ENCODE measurements at regions not wholly inside any gene's neighbourhood (a gene's known extent, or its start where the extent isn't known, plus 50 kb on each side); places are given as distances from the start of the nearest gene placed in this dataset.

DNA sequence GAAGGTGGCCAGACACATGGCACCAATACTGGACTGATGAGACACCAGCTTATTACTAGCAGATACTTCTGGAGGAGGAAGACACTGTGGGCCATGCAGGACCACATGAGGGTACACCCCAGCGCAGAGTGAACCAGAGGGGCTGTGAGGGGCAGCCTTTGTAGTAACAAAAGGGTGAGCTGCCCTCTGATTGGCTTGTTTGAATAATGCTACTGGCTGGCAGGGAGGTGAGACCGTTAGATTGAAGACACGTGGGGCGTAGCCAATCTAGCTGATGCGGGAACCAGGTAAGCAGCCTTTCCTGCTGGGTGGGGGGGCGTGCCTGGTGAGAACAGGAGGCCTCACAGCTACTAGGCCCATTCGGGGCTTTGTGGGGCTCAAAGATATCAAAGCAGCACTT is 102.8 kb upstream of the SEC14L1 start:
- H3K4me1 Mint-ChIP-seq (ENCODE audit: unreplicated experiment): no peaks in the 10 kb centered on the region
- no peak overlapping the region for H3K27ac Mint-ChIP-seq (ENCODE audit: unreplicated experiment)
- no peak overlapping the region for H3K4me3 Mint-ChIP-seq (ENCODE audit: unreplicated experiment)
- peaks cover 28% of the 10 kb centered on the region for H3K27me3 Mint-ChIP-seq (ENCODE audit: unreplicated experiment)
- TF ChIP-seq, protein P1, sequence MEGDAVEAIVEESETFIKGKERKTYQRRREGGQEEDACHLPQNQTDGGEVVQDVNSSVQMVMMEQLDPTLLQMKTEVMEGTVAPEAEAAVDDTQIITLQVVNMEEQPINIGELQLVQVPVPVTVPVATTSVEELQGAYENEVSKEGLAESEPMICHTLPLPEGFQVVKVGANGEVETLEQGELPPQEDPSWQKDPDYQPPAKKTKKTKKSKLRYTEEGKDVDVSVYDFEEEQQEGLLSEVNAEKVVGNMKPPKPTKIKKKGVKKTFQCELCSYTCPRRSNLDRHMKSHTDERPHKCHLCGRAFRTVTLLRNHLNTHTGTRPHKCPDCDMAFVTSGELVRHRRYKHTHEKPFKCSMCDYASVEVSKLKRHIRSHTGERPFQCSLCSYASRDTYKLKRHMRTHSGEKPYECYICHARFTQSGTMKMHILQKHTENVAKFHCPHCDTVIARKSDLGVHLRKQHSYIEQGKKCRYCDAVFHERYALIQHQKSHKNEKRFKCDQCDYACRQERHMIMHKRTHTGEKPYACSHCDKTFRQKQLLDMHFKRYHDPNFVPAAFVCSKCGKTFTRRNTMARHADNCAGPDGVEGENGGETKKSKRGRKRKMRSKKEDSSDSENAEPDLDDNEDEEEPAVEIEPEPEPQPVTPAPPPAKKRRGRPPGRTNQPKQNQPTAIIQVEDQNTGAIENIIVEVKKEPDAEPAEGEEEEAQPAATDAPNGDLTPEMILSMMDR (IDR thresholded peaks at IDR 0.05): no peak
- H3K36me3 Mint-ChIP-seq (ENCODE audit: unreplicated experiment): no peaks in the 10 kb centered on the region
- H3K9me3 Mint-ChIP-seq (ENCODE audit: unreplicated experiment): no peaks in the 10 kb centered on the region
- DNase-seq (ENCODE audit: extremely low spot score, unreplicated experiment): no peak

DNA sequence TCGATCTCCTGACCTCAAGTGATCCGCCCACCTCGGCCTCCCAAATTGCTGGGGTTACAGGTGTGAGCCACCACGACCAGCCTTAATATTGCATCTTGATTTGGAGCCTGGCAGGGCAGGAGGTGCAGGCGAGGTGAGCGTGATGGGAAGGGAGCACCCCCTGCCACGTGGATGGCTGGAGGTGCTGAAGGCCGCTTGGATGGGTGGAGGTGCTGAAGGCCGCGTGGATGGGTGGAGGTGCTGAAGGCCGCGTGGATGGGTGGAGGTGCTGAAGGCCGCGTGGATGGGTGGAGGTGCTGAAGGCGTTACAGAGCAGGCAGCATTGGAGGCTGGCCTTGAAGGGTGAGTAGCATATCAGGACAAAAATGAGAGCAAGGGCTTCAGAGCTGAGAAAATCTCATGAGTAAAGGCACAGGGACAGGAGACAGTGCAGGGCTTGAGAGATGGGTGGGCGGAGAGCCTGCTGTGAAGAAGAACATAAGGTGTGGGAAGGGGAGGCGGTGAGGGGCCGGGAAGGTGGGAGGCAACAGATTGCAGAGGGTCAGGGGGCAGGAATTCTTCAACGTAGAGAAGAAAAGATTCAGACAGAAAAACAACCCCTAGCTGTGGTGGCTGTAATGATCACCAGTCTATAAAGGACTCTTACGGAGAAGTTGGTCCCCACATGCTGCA is 101.7 kb upstream of the SEC14L1 start:
- no peak overlapping the region for H3K27ac Mint-ChIP-seq (ENCODE audit: unreplicated experiment)
- H3K9me3 Mint-ChIP-seq (ENCODE audit: unreplicated experiment): no peaks in the 10 kb centered on the region
- no peaks in the 10 kb centered on the region for H3K36me3 Mint-ChIP-seq (ENCODE audit: unreplicated experiment)
- peaks cover 21% of the 10 kb centered on the region for H3K27me3 Mint-ChIP-seq (ENCODE audit: unreplicated experiment)
- no peak overlapping the region for H3K4me3 Mint-ChIP-seq (ENCODE audit: unreplicated experiment)
- no peak for DNase-seq (ENCODE audit: extremely low spot score, unreplicated experiment)
- TF ChIP-seq, protein P1 (IDR thresholded peaks at IDR 0.05): no peak
- H3K4me1 Mint-ChIP-seq (ENCODE audit: unreplicated experiment): no peaks in the 10 kb centered on the region

DNA sequence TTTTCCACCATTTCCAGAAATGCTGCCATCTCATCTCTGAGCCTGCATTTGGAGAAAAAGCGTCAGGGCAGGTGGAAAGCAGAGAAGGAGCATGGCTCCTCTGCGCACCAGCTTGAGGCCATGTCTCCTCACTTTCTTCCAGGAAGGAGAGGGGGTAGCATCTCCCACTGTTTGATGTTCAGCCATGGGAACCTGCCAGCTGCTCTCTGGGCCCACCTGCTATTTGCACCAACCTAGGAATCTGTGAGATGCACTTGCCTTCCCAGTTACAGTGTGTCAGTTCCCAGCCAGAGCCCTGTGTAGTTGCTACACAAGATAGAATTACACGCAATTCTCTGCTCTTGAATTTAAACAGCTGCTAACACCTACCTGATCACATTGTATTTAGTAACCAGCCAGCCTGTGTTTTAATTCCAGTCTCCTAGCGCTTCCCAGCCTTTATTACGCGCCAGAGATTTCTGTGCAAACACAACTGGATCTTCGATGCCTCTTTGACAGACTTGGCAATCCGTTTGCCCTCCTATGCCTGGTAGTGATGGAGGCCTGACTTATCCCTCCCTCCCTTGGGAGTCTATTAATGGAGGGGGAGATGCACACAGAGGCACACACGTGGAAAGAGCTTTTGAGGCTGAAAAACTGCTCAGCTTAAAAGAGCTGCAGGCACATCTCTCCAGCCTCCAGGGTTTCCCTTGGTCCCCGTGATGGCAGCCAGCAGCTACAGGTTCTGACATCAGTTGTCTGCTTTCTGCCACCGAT is 98.1 kb upstream of the SEC14L1 start:
- TF ChIP-seq, protein P1 (IDR thresholded peaks at IDR 0.05): no peak
- no peak for DNase-seq (ENCODE audit: extremely low spot score, unreplicated experiment)
- no peaks in the 10 kb centered on the region for H3K4me1 Mint-ChIP-seq (ENCODE audit: unreplicated experiment)
- H3K9me3 Mint-ChIP-seq (ENCODE audit: unreplicated experiment): no peaks in the 10 kb centered on the region
- H3K27ac Mint-ChIP-seq (ENCODE audit: unreplicated experiment): no peak overlapping the region
- no peak overlapping the region for H3K4me3 Mint-ChIP-seq (ENCODE audit: unreplicated experiment)
- H3K27me3 Mint-ChIP-seq (ENCODE audit: unreplicated experiment): peaks cover 7% of the 10 kb centered on the region
- no peaks in the 10 kb centered on the region for H3K36me3 Mint-ChIP-seq (ENCODE audit: unreplicated experiment)

DNA sequence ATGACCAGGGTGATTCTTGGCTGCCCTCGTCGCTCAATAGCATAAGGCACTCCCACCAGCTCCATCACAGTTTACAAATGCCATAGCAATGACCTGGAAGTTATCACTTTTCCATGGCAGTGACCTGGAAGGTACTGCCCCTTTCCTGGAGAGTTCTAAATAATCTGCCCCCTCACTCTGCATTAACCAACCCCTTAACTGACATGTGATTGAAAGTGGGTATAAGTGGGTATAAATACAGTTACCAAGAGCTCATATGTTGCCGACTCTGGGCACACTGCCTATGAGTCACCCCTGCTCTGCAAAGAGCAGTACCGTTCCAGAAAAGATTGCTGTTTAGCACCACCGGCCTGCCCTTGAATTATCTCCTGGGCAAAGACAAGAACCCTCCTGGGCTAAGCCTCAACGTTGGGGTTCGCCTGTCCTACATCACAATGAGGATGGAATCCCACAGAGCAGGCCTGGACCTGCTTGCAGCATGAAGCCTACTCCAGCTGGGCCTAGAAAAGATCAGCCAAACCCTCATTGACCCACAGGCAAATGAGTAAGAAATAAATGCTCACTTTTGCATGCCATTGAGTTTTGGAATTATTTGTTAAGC is 95.2 kb upstream of the SEC14L1 start:
- no peak for DNase-seq (ENCODE audit: extremely low spot score, unreplicated experiment)

More for the DNA sequence above, 95.2 kb upstream of the SEC14L1 start:
- Mint-ChIP-seq H3K36me3 (ENCODE audit: unreplicated experiment) (no peaks in the 10 kb centered on the region), H3K4me1 (ENCODE audit: unreplicated experiment) (no peaks in the 10 kb centered on the region), H3K27ac (ENCODE audit: unreplicated experiment) (no peak overlapping the region), H3K4me3 (ENCODE audit: unreplicated experiment) (no peak overlapping the region), H3K9me3 (ENCODE audit: unreplicated experiment) (no peaks in the 10 kb centered on the region), H3K27me3 (ENCODE audit: unreplicated experiment) (peaks cover 26% of the 10 kb centered on the region)
- TF ChIP-seq, protein P1 (IDR thresholded peaks at IDR 0.05): no peak

Data from osteocyte (in vitro differentiated cells).